Activated gamma-delta T cell (primary cell): ENCODE measurements at regions not wholly inside any gene's neighbourhood (a gene's known extent, or its start where the extent isn't known, plus 50 kb on each side); places are given as distances from the start of the nearest gene placed in this dataset.

ENCODE experiments used
- DNase-seq: peaks from one replicate; lab custom pipeline; 2025; lab: John Stamatoyannopoulos, UW

- DNase-seq, result no peak
These were observed 290.2 kb upstream of the LRATD1 start for GRCh38 chr2:14342313-14342712.

- DNase-seq, result no peak
These were observed 288.2 kb upstream of the LRATD1 start for GRCh38 chr2:14344355-14344754.

GRCh38 chr2:14348247-14348646 lies 284.3 kb upstream of the LRATD1 start:
- DNase-seq, result no peak

- DNase-seq, result no peak
These were observed 281.7 kb upstream of the LRATD1 start for GRCh38 chr2:14350856-14351255.

- no peak for DNase-seq
These were observed 280.4 kb upstream of the LRATD1 start for GRCh38 chr2:14352067-14352466.

GRCh38 chr2:14354231-14354630 lies 278.3 kb upstream of the LRATD1 start:
- no peak for DNase-seq

GRCh38 chr2:14355102-14355501 lies 277.4 kb upstream of the LRATD1 start:
- no peak for DNase-seq

- no peak for DNase-seq
These were observed 274.2 kb upstream of the LRATD1 start for GRCh38 chr2:14358339-14358738.

- no peak for DNase-seq
These were observed 273.7 kb upstream of the LRATD1 start for GRCh38 chr2:14358774-14359173.

GRCh38 chr2:14363137-14363536 lies 269.4 kb upstream of the LRATD1 start:
- DNase-seq, result no peak

GRCh38 chr2:14363976-14364375 lies 268.5 kb upstream of the LRATD1 start:
- no peak for DNase-seq

GRCh38 chr2:14364471-14364870 lies 268.0 kb upstream of the LRATD1 start:
- DNase-seq, result no peak

- DNase-seq, result no peak
These were observed 247.5 kb upstream of the LRATD1 start for GRCh38 chr2:14385043-14385442.

GRCh38 chr2:14387332-14387731 lies 245.2 kb upstream of the LRATD1 start:
- DNase-seq, result no peak

- no peak for DNase-seq
These were observed 243.8 kb upstream of the LRATD1 start for GRCh38 chr2:14388724-14389123.

- DNase-seq, result no peak
These were observed 235.9 kb upstream of the LRATD1 start for GRCh38 chr2:14396533-14397083.

GRCh38 chr2:14398641-14399040 lies 233.9 kb upstream of the LRATD1 start:
- no peak for DNase-seq

GRCh38 chr2:14401873-14402272 lies 230.6 kb upstream of the LRATD1 start:
- no peak for DNase-seq

- DNase-seq, result no peak
These were observed 223.8 kb upstream of the LRATD1 start for GRCh38 chr2:14408695-14409094.

GRCh38 chr2:14417551-14417950 lies 215.0 kb upstream of the LRATD1 start:
- DNase-seq, result no peak

GRCh38 chr2:14418115-14418514 lies 214.4 kb upstream of the LRATD1 start:
- no peak for DNase-seq

- DNase-seq, result no peak
These were observed 211.7 kb upstream of the LRATD1 start for GRCh38 chr2:14420851-14421250.

- DNase-seq, result no peak
These were observed 210.1 kb upstream of the LRATD1 start for GRCh38 chr2:14422426-14422825.

- DNase-seq, result no peak
These were observed 209.2 kb upstream of the LRATD1 start for GRCh38 chr2:14423145-14423906.
